Gastroesophageal sphincter (tissue), 4 donors: ENCODE measurements at regions not wholly inside any gene's neighbourhood (a gene's known extent, or its start where the extent isn't known, plus 50 kb on each side); places are given as distances from the start of the nearest gene placed in this dataset.

Source experiments
- ATAC-seq: fragments of 150-250 bp; one replicate; pipeline ENCODE4 v1.9.1; 2016; ENCODE audit warnings: mild to moderate bottlenecking, moderate library complexity
- H3K27ac ChIP-seq, 4 donors: fragments of 200-600 bp; sonication (generic) in 3 of 4; 1 replicate in 3 of 4; 2 replicates in 1 of 4; pipeline ENCODE4 v1.5.1; 2016 to 2019
- H3K27me3 ChIP-seq: fragments of 200-600 bp; sonication (generic); one replicate; pipeline ENCODE4 v1.5.1; 2019
- H3K36me3 ChIP-seq, 2 donors: fragments of 200-600 bp; sonication (generic); one replicate each; pipeline ENCODE4 v1.5.1; 2019; ENCODE audit warnings: control low read depth in 1 of 2
- H3K4me1 ChIP-seq, 3 donors: fragments of 200-600 bp; sonication (generic); 1 replicate in 2 of 3; 2 replicates in 1 of 3; pipeline ENCODE4 v1.5.1; 2016 to 2019; ENCODE audit warnings: control low read depth in 2 of 3
- H3K4me3 ChIP-seq, 2 donors: fragments of 200-600 bp; sonication (generic); one replicate each; pipeline ENCODE4 v1.5.1; 2019; ENCODE audit warnings: mild to moderate bottlenecking in 1 of 2, moderate library complexity in 1 of 2
- H3K9me3 ChIP-seq, 3 donors: fragments of 200-600 bp; sonication (generic); one replicate each; pipeline ENCODE4 v1.5.1; 2017 to 2019; ENCODE audit warnings: control low read depth in 2 of 3
- CTCF ChIP-seq, 4 experiments: fragments of 200-600 bp in 2 of 4; fragments of 450-650 bp in 2 of 4; sonication (generic) in 1 of 4; IDR thresholded peaks; one replicate each; pipeline ENCODE4 v1.5.1; 2017 to 2019; ENCODE audit warnings: antibody characterized with exemption in 4 of 4, mild to moderate bottlenecking in 2 of 4, moderate library complexity in 2 of 4
- EP300 ChIP-seq: sonication (generic); formaldehyde crosslinking; IDR thresholded peaks from one replicate; pipeline ENCODE4 v1.6.1; 2017; ENCODE audit warnings: antibody characterized with exemption, mild to moderate bottlenecking
- POLR2A ChIP-seq, 2 donors: fragments of 450-650 bp; IDR thresholded peaks; one replicate each; pipeline ENCODE4 v1.6.1; 2017; ENCODE audit warnings: antibody characterized with exemption in 2 of 2, mild to moderate bottlenecking in 2 of 2, moderate library complexity in 1 of 2
- POLR2AphosphoS5 ChIP-seq: sonication (generic); formaldehyde crosslinking; IDR thresholded peaks from one replicate; pipeline ENCODE4 v1.6.1; 2017; ENCODE audit warnings: antibody characterized with exemption
- WGBS, 2 donors: methylation state at CpG; one replicate each; pipeline ENCODE4 v1.1.5; 2018; ENCODE audit warnings: low coverage in 1 of 2; 5-methylcytosine and 5-hydroxymethylcytosine counted together

GRCh38 chr16:13426736-13427135 is 493.2 kb upstream of the ERCC4 start:
- Histone ChIP-seq H3K9me3 (no peaks in the 10 kb centered on the region), H3K36me3 (no peaks in the 10 kb centered on the region), H3K4me1 (no peaks in the 10 kb centered on the region), H3K4me3 (no peak overlapping the region), H3K27ac (no peak overlapping the region), H3K27me3 (no peaks in the 10 kb centered on the region)
- WGBS, 2 donors = 72 to 98% methylated on average over 3 of the region's 4 CpGs
- TF ChIP-seq POLR2AphosphoS5 (no peak), POLR2A (IDR thresholded peaks at IDR 0.05) (no peak), CTCF (IDR thresholded peaks at IDR 0.05) (no peak), EP300 (no peak)
- ATAC-seq = no peak

- ATAC-seq = no peak
- H3K4me3 ChIP-seq = no peak overlapping the region
- no peaks in the 10 kb centered on the region for H3K4me1 ChIP-seq
- H3K9me3 ChIP-seq = no peaks in the 10 kb centered on the region
- no peaks in the 10 kb centered on the region for H3K36me3 ChIP-seq
- 77 to 80% methylated on average over 1 to 3 of the region's 3 CpGs for WGBS, 2 donors
- no peaks in the 10 kb centered on the region for H3K27me3 ChIP-seq
- no peak for TF ChIP-seq POLR2AphosphoS5
- TF ChIP-seq EP300 = no peak
- TF ChIP-seq CTCF (IDR thresholded peaks at IDR 0.05) = no peak
- no peak for TF ChIP-seq POLR2A (IDR thresholded peaks at IDR 0.05)
- H3K27ac ChIP-seq = no peak overlapping the region
These were observed 492.0 kb upstream of the ERCC4 start for GRCh38 chr16:13427943-13428342.

GRCh38 chr16:13429416-13429815 is 490.5 kb upstream of the ERCC4 start:
- Histone ChIP-seq H3K4me1 (no peaks in the 10 kb centered on the region), H3K4me3 (no peak overlapping the region), H3K36me3 (no peaks in the 10 kb centered on the region), H3K27me3 (no peaks in the 10 kb centered on the region), H3K9me3 (no peaks in the 10 kb centered on the region), H3K27ac (no peak overlapping the region)
- WGBS, 2 donors = 50 to 70% methylated on average over 1 of the region's 1 CpG
- TF ChIP-seq CTCF (IDR thresholded peaks at IDR 0.05) = no peak
- no peak for TF ChIP-seq POLR2A (IDR thresholded peaks at IDR 0.05)
- no peak for TF ChIP-seq EP300
- no peak for TF ChIP-seq POLR2AphosphoS5
- ATAC-seq = no peak

GRCh38 chr16:13435415-13435814 is 484.5 kb upstream of the ERCC4 start:
- H3K4me3 ChIP-seq = no peak overlapping the region
- no peaks in the 10 kb centered on the region for H3K27me3 ChIP-seq
- H3K36me3 ChIP-seq = no peaks in the 10 kb centered on the region
- no peak for ATAC-seq
- no peaks in the 10 kb centered on the region for H3K9me3 ChIP-seq
- 38 to 89% methylated on average over 1 of the region's 1 CpG for WGBS, 2 donors
- no peaks in the 10 kb centered on the region for H3K4me1 ChIP-seq
- H3K27ac ChIP-seq = no peak overlapping the region
- no peak for TF ChIP-seq EP300
- no peak for TF ChIP-seq CTCF (IDR thresholded peaks at IDR 0.05)
- no peak for TF ChIP-seq POLR2A (IDR thresholded peaks at IDR 0.05)
- TF ChIP-seq POLR2AphosphoS5 = no peak

- TF ChIP-seq EP300 (no peak), POLR2A (IDR thresholded peaks at IDR 0.05) (no peak), CTCF (IDR thresholded peaks at IDR 0.05) (no peak), POLR2AphosphoS5 (no peak)
- H3K27me3 ChIP-seq = no peaks in the 10 kb centered on the region
- 73% methylated on average over 2 of the region's 3 CpGs; no CpG with 5 or more reads in 1 of the 2 donors for WGBS, 2 donors
- H3K4me1 ChIP-seq = no peaks in the 10 kb centered on the region
- no peaks in the 10 kb centered on the region for H3K9me3 ChIP-seq
- H3K27ac ChIP-seq = no peak overlapping the region
- no peaks in the 10 kb centered on the region for H3K36me3 ChIP-seq
- ATAC-seq = no peak
- no peak overlapping the region for H3K4me3 ChIP-seq
These were observed 484.0 kb upstream of the ERCC4 start for GRCh38 chr16:13435873-13436474.
